ENCODE measurements at regions not wholly inside any gene's neighbourhood (a gene's known extent, or its start where the extent isn't known, plus 50 kb on each side); places are given as distances from the start of the nearest gene placed in this dataset.

- in situ Hi-C loops (cut with HindIII; ENCODE audit: extremely low pct_ligation_motif_present, low pct_unique_long_range_greater_than_20kb), result no loop called here
- no peak overlapping the region for H3K9ac ChIP-seq (ENCODE audit: insufficient read depth, low read depth, low read length)
Observed at GRCh38 chr17:54180950-54181349, 358.2 kb downstream of the KIF2B start.

More at GRCh38 chr17:54180950-54181349, 358.2 kb downstream of the KIF2B start:
- Histone ChIP-seq H3K27ac (ENCODE audit: extremely low read length, insufficient read depth, low read length) (no peak overlapping the region), H3K4me2 (ENCODE audit: low read depth, low read length) (no peak overlapping the region), H3K4me3 (replicated peaks in 1 of 3; ENCODE audit: insufficient read depth in 1 of 3, low read depth in 2 of 3, low read length in 3 of 3) (no peak overlapping the region), H3K4me1 (ENCODE audit: insufficient read depth, low read length) (no peaks in the 10 kb centered on the region), H2AFZ (ENCODE audit: low read length) (no peak overlapping the region), H3K27me3 (ENCODE audit: control insufficient read depth in 1 of 2, insufficient read depth in 2 of 2, low read length in 2 of 2) (no peaks in the 10 kb centered on the region), H3K36me3 (replicated peaks in 1 of 2; ENCODE audit: control insufficient read depth in 1 of 2, insufficient read depth in 2 of 2, low read length in 2 of 2) (no peaks in the 10 kb centered on the region), H4K20me1 (ENCODE audit: insufficient read depth, low read length) (no peaks in the 10 kb centered on the region), H3K79me2 (ENCODE audit: insufficient read depth, low read length) (no peaks in the 10 kb centered on the region), H3K9me3 (ENCODE audit: low read length) (peaks cover 21% of the 10 kb centered on the region; the same call in 1 of the 2 replicates)
- POLR2A ChIA-PET, result no interaction called here
- WGBS (ENCODE audit: low lambda C conversion rate), result under 1% methylated on average over 4 of the region's 4 CpGs
- TF ChIP-seq ZNF253 (CRISPR knock-in tag; IDR thresholded peaks at IDR 0.05; ENCODE audit: borderline replicate concordance), result no peak
- no peak for TF ChIP-seq KLF16 (CRISPR knock-in tag; IDR thresholded peaks at IDR 0.05)
- TF ChIP-seq ARNTL (CRISPR knock-in tag; IDR thresholded peaks at IDR 0.05), result no peak
- TF ChIP-seq CHD2 (IDR thresholded peaks at IDR 0.05; ENCODE audit: low read depth, low read length), result no peak
- TF ChIP-seq, protein P1, sequence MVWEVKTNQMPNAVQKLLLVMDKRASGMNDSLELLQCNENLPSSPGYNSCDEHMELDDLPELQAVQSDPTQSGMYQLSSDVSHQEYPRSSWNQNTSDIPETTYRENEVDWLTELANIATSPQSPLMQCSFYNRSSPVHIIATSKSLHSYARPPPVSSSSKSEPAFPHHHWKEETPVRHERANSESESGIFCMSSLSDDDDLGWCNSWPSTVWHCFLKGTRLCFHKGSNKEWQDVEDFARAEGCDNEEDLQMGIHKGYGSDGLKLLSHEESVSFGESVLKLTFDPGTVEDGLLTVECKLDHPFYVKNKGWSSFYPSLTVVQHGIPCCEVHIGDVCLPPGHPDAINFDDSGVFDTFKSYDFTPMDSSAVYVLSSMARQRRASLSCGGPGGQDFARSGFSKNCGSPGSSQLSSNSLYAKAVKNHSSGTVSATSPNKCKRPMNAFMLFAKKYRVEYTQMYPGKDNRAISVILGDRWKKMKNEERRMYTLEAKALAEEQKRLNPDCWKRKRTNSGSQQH (CRISPR knock-in tag; IDR thresholded peaks at IDR 0.05; ENCODE audit: low read depth), result no peak
- no peak for TF ChIP-seq SP4 (CRISPR knock-in tag; IDR thresholded peaks at IDR 0.05)
- TF ChIP-seq, protein P2, sequence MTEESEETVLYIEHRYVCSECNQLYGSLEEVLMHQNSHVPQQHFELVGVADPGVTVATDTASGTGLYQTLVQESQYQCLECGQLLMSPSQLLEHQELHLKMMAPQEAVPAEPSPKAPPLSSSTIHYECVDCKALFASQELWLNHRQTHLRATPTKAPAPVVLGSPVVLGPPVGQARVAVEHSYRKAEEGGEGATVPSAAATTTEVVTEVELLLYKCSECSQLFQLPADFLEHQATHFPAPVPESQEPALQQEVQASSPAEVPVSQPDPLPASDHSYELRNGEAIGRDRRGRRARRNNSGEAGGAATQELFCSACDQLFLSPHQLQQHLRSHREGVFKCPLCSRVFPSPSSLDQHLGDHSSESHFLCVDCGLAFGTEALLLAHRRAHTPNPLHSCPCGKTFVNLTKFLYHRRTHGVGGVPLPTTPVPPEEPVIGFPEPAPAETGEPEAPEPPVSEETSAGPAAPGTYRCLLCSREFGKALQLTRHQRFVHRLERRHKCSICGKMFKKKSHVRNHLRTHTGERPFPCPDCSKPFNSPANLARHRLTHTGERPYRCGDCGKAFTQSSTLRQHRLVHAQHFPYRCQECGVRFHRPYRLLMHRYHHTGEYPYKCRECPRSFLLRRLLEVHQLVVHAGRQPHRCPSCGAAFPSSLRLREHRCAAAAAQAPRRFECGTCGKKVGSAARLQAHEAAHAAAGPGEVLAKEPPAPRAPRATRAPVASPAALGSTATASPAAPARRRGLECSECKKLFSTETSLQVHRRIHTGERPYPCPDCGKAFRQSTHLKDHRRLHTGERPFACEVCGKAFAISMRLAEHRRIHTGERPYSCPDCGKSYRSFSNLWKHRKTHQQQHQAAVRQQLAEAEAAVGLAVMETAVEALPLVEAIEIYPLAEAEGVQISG (CRISPR knock-in tag; IDR thresholded peaks at IDR 0.05), result no peak
- TF ChIP-seq POLR2AphosphoS2 (IDR thresholded peaks at IDR 0.05; ENCODE audit: low read depth, low read length), result no peak
- no peak for TF ChIP-seq ZSCAN5A (CRISPR knock-in tag; IDR thresholded peaks at IDR 0.05; ENCODE audit: borderline replicate concordance)
- TF ChIP-seq ZBTB34 (CRISPR knock-in tag; IDR thresholded peaks at IDR 0.05), result no peak
- TF ChIP-seq ZNF329 (CRISPR knock-in tag; IDR thresholded peaks at IDR 0.05; ENCODE audit: low read depth), result no peak
- TF ChIP-seq HOMEZ (CRISPR knock-in tag; IDR thresholded peaks at IDR 0.05; ENCODE audit: low read depth), result no peak
- TF ChIP-seq ZNF546 (CRISPR knock-in tag; conservative IDR thresholded peaks at IDR 0.05), result no peak
- TF ChIP-seq, protein P3, sequence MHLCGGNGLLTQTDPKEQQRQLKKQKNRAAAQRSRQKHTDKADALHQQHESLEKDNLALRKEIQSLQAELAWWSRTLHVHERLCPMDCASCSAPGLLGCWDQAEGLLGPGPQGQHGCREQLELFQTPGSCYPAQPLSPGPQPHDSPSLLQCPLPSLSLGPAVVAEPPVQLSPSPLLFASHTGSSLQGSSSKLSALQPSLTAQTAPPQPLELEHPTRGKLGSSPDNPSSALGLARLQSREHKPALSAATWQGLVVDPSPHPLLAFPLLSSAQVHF (CRISPR knock-in tag; IDR thresholded peaks at IDR 0.05), result no peak
- no TSS peak for BruUV-seq (replicated peaks)
- intact Hi-C loops (cut with micrococcal nuclease; ENCODE audit: unreplicated experiment), result no loop called here
- ATAC-seq (no peak), DNase-seq (ENCODE audit: low spot score) (no peak), FAIRE-seq (no peak)
- CTCF ChIA-PET (ENCODE audit: low intra/inter-chr PET ratio, low total read pairs), result no interaction called here
